ENCODE measurements at regions not wholly inside any gene's neighbourhood (a gene's known extent, or its start where the extent isn't known, plus 50 kb on each side); places are given as distances from the start of the nearest gene placed in this dataset.

DNA sequence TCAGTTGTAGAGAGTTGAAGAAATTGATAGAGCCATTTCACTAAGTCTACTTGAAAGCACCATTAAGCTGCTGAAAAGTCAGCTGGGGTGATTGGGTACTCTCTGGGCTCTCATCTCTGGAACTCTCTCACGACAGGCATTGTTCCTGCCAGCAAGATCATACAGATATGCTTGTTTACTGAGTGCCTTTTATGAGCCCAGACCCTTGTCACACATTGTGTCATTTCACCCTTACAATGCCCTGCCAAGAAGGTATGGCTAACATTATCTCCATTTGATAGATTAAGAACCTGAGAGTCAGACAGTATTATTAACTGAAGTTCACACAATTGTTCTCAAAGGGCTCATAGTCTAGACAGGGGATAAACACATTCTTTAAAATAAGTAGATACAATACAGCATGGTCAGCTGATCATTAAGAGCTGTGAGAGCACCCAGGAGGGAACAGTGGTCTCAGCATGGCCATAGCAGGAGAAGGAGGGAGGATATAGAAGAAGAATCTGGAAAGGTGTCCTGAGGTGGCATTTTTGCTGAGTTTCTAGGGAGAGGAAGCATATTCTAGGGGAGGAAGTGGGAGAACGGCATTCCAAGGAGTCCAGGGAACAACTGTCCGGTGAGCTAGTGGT is 580.5 kb downstream of the INSC start (continued):
- TF ChIP-seq PYGO2 (tag; IDR thresholded peaks at IDR 0.05) (no peak), PURB (CRISPR knock-in tag; IDR thresholded peaks at IDR 0.05; ENCODE audit: low read depth) (no peak), WHSC1 (IDR thresholded peaks at IDR 0.05; ENCODE audit: low read length) (no peak), POLR3G (IDR thresholded peaks at IDR 0.05; ENCODE audit: extremely low read depth, insufficient read length, insufficient replicate concordance) (no peak)

DNA sequence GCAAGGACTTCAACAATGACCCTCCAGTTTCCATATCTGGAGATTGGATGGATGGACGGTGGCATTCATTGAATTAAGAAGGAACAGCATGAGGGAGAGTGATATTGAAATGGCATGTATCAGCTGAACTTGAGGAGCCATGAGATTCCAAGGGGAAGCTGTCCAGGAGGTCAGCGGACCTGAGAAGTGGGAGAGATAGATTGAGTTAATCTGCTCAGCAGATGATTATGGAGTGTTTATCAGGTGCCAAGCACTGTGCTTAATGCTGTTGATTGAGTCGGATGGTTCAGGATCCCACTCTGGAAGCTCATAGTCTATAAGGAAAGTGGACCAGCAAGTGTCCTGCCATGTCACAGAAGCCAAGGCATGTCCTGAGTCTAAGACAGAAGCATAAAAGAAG is 581.3 kb downstream of the INSC start:
- H3K9ac ChIP-seq (ENCODE audit: insufficient read depth in 1 of 2, low read depth in 2 of 2, low read length in 2 of 2): no peak overlapping the region
- ChIA-PET CTCF (ENCODE audit: low intra/inter-chr PET ratio) (no interaction called here), POLR2A (interaction anchor here (0.8 kb wide), 1 partner anchor 230 kb away, joined by 3 read pairs; no protein-coding TSS in a partner anchor)
- H4K20me1 ChIP-seq (replicated peaks; ENCODE audit: control insufficient read depth, insufficient read depth, low read length): no peaks in the 10 kb centered on the region
- intact Hi-C loops (cut with micrococcal nuclease): no loop called here
- H3K79me2 ChIP-seq (ENCODE audit: control insufficient read depth, insufficient read depth, low read length): no peaks in the 10 kb centered on the region
- BruUV-seq (replicated peaks): no TSS peak
- no peaks in the 10 kb centered on the region for H3K9me3 ChIP-seq (replicated peaks; ENCODE audit: control insufficient read depth, insufficient read depth, low read depth, low read length)
- no peak overlapping the region for H3K27ac ChIP-seq (ENCODE audit: extremely low read depth, low read depth, low read length)
- ATAC-seq (no peak), DNase-seq (ENCODE audit: extremely low read depth in 1 of 4, low spot score in 3 of 4) (no peak), FAIRE-seq (no peak)
- H3K4me3 ChIP-seq: no peak overlapping the region
- H3K36me3 ChIP-seq (ENCODE audit: control insufficient read depth, insufficient read depth, low read length): no peaks in the 10 kb centered on the region
- in situ Hi-C loops (cut with MboI): no loop called here
- H3K27me3 ChIP-seq (ENCODE audit: control insufficient read depth in 2 of 2, insufficient read depth in 2 of 2, low read length in 2 of 2): peaks cover 0 to 5% of the 10 kb centered on the region in 2 experiments; a peak in 1 of 5 replicates
- 2% methylated on average over 3 of the region's 3 CpGs for WGBS (ENCODE audit: insufficient coverage, low coverage, missing lambda C conversion rate)
- no peak overlapping the region for H2AFZ ChIP-seq (ENCODE audit: low read depth, low read length)
- H3K9me1 ChIP-seq (ENCODE audit: control insufficient read depth, insufficient read depth, low read length): no peaks in the 10 kb centered on the region
- 0 out of 5 replicates have a peak, but pooled peaks cover 0 to 4% of the 10 kb centered on the region in 2 experiments for H3K4me1 ChIP-seq (replicated peaks in 1 of 2; ENCODE audit: control insufficient read depth in 2 of 2, insufficient read depth in 2 of 2, low read length in 2 of 2)
- no peak overlapping the region for H3K4me2 ChIP-seq (ENCODE audit: insufficient read depth, low read length)
- TF ChIP-seq HMGN3 (IDR thresholded peaks at IDR 0.05; ENCODE audit: borderline replicate concordance, extremely low read depth, insufficient read length, low read depth, low read length): no peak
- TF ChIP-seq ZNF778 (CRISPR knock-in tag; IDR thresholded peaks at IDR 0.05): no peak
- no peak for TF ChIP-seq TCF7L2 (IDR thresholded peaks at IDR 0.05; ENCODE audit: low read depth, low read length)
- no peak for TF ChIP-seq ETV6 (IDR thresholded peaks at IDR 0.05; ENCODE audit: borderline replicate concordance in 1 of 2, low read depth in 2 of 2, low read length in 1 of 2)
- TF ChIP-seq ETV6 (CRISPR knock-in tag; IDR thresholded peaks at IDR 0.05; ENCODE audit: borderline replicate concordance): no peak
- TF ChIP-seq TAF15 (IDR thresholded peaks at IDR 0.05; ENCODE audit: low read depth, low read length): no peak
- no peak for TF ChIP-seq ATF1 (CRISPR knock-in tag; IDR thresholded peaks at IDR 0.05)
- no peak for TF ChIP-seq ATF1 (tag; IDR thresholded peaks at IDR 0.05)
- TF ChIP-seq FOXA3 (CRISPR knock-in tag; conservative IDR thresholded peaks at IDR 0.05 in 1 of 2, IDR thresholded peaks at IDR 0.05 in 1 of 2): no peak
- no peak for TF ChIP-seq ETV5 (CRISPR knock-in tag; IDR thresholded peaks at IDR 0.05; ENCODE audit: low read depth)
- no peak for TF ChIP-seq PCBP1 (IDR thresholded peaks at IDR 0.05; ENCODE audit: low read depth, low read length, poor library complexity, severe bottlenecking)
- no peak for TF ChIP-seq RBM17 (IDR thresholded peaks at IDR 0.05; ENCODE audit: borderline replicate concordance, low read depth, low read length)
- TF ChIP-seq EP400 (IDR thresholded peaks at IDR 0.05): no peak
- TF ChIP-seq, protein P1, sequence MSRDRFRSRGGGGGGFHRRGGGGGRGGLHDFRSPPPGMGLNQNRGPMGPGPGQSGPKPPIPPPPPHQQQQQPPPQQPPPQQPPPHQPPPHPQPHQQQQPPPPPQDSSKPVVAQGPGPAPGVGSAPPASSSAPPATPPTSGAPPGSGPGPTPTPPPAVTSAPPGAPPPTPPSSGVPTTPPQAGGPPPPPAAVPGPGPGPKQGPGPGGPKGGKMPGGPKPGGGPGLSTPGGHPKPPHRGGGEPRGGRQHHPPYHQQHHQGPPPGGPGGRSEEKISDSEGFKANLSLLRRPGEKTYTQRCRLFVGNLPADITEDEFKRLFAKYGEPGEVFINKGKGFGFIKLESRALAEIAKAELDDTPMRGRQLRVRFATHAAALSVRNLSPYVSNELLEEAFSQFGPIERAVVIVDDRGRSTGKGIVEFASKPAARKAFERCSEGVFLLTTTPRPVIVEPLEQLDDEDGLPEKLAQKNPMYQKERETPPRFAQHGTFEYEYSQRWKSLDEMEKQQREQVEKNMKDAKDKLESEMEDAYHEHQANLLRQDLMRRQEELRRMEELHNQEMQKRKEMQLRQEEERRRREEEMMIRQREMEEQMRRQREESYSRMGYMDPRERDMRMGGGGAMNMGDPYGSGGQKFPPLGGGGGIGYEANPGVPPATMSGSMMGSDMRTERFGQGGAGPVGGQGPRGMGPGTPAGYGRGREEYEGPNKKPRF (IDR thresholded peaks at IDR 0.05; ENCODE audit: low read depth, low read length): no peak
- TF ChIP-seq ZBTB8A (IDR thresholded peaks at IDR 0.05; ENCODE audit: partially characterized antibody): no peak
